AG04450 (cell line): ENCODE measurements at regions not wholly inside any gene's neighbourhood (a gene's known extent, or its start where the extent isn't known, plus 50 kb on each side); places are given as distances from the start of the nearest gene placed in this dataset.

ENCODE experiments used
- CTCF ChIA-PET: fragments of 300-600, 350-600 bp; formaldehyde crosslinking; extraction: SDS; loops from one replicate; lab custom pipeline; 2022; ENCODE audit warnings: antibody characterized with exemption, inconsistent platforms; lab: Charles Lee
- POLR2A ChIA-PET: fragments of 350-600 bp; formaldehyde crosslinking; extraction: SDS; loops from one replicate; lab custom pipeline; 2021; ENCODE audit warnings: antibody characterized with exemption, inconsistent platforms; lab: Yijun Ruan, JAX
- DNase-seq: peaks from one replicate; pipeline ENCODE4 v3.0.0-alpha.2; 2011; ENCODE audit warnings: low read depth, low spot score
- H3K27ac ChIP-seq: one replicate; pipeline ENCODE4 v1.5.1; 2012; ENCODE audit warnings: low read depth, low read length, control low read depth
- H3K27me3 ChIP-seq: one replicate; pipeline ENCODE4 v1.6.0; 2012; ENCODE audit warnings: low read length; ENCODE audit not compliant: control insufficient read depth, insufficient read depth
- H3K4me3 ChIP-seq: 2 replicates; pipeline ENCODE4 v1.5.1; 2011; ENCODE audit warnings: mild to moderate bottlenecking, low read depth, low read length, control low read depth
- H3K9me3 ChIP-seq: 2 replicates; pipeline ENCODE4 v1.5.1; 2012; ENCODE audit warnings: low read length; ENCODE audit not compliant: control insufficient read depth, insufficient read depth
- CTCF ChIP-seq: IDR thresholded peaks from 2 replicates; pipeline ENCODE4 v1.5.1; 2011; ENCODE audit warnings: low read depth, low read length, control low read depth, inconsistent platforms

GRCh38 chrX:150282953-150283352 is 80.2 kb upstream of the MAMLD1 start:
- ChIA-PET POLR2A (no interaction called here), CTCF (no interaction called here)
- no peak overlapping the region for H3K4me3 ChIP-seq
- no peak for TF ChIP-seq CTCF
- DNase-seq: no peak
- no peak overlapping the region for H3K27ac ChIP-seq
- no peaks in the 10 kb centered on the region for H3K27me3 ChIP-seq
- H3K9me3 ChIP-seq: no peaks in the 10 kb centered on the region

- no peak for DNase-seq
- Histone ChIP-seq H3K9me3 (no peaks in the 10 kb centered on the region), H3K27me3 (no peaks in the 10 kb centered on the region), H3K27ac (no peak overlapping the region), H3K4me3 (no peak overlapping the region)
- no peak for TF ChIP-seq CTCF
- ChIA-PET CTCF (no interaction called here), POLR2A (no interaction called here)
Observed at GRCh38 chrX:150291014-150291413, 72.1 kb upstream of the MAMLD1 start.

DNA sequence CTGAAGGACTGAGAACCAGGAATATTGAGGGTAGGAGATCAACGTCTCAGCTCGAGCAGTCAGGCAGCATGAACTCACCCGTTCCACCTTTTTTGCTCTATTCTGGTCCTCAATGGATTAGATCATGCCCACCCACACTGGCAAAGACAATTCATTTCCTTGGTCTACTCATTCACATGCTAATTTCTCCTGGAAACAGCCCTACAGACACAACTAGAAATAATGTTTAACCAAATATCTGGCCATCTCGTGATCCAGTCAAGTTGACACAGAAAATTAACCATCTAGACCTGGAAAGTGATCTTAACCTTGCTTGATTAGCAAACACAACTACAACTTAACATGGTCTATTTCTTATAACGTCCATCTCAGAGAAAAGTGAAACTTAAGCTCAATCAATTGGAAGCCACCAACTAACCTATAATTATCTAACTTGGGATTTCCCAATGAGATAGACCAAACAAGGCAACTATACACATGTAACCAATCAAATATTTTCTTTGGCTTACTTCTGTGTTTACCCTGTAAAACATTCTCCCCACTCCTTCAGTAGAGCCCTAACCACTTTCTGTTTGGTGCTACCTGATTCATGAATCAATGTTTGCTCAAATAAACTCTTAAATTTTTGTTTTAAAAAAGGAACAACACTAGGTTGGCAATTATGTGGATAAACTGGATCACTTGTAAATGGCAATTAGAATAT is 69.7 kb upstream of the MAMLD1 start:
- no peak for TF ChIP-seq CTCF
- H3K4me3 ChIP-seq: no peak overlapping the region
- DNase-seq: no peak
- H3K9me3 ChIP-seq: no peaks in the 10 kb centered on the region
- ChIA-PET CTCF (no interaction called here), POLR2A (no interaction called here)
- H3K27me3 ChIP-seq: no peaks in the 10 kb centered on the region
- H3K27ac ChIP-seq: no peak overlapping the region

- H3K4me3 ChIP-seq: no peak overlapping the region
- no peak for TF ChIP-seq CTCF
- no peaks in the 10 kb centered on the region for H3K27me3 ChIP-seq
- CTCF ChIA-PET: no interaction called here
- H3K9me3 ChIP-seq: no peaks in the 10 kb centered on the region
- no peak overlapping the region for H3K27ac ChIP-seq
- DNase-seq: no peak
- POLR2A ChIA-PET: no interaction called here
Observed at GRCh38 chrX:150298841-150299551, 64.1 kb upstream of the MAMLD1 start.

DNA sequence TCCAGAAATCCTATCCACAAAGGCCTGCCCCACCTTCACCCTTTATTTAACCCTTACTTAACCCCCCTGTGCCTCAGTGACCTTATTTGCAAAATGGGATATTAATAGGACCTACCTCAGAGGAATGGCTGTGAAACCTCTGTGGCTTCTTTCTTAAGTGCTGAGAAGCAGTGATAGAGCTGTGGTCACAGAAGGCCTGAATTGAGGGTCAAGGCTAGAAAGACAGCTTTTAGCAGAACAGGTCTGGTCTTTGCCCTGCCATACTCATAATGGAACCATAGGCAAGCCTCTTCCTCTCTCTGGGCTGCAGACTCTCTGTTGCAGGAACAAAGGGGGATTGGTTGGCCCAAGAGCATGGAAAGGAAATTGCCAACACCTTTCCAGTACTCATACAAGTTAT is 63.5 kb upstream of the MAMLD1 start:
- DNase-seq: no peak
- Histone ChIP-seq H3K4me3 (no peak overlapping the region), H3K27me3 (no peaks in the 10 kb centered on the region), H3K9me3 (no peaks in the 10 kb centered on the region), H3K27ac (no peak overlapping the region)
- CTCF ChIA-PET: no interaction called here
- POLR2A ChIA-PET: no interaction called here
- no peak for TF ChIP-seq CTCF
